GM21381 (cell line): ENCODE measurements at regions not wholly inside any gene's neighbourhood (a gene's known extent, or its start where the extent isn't known, plus 50 kb on each side); places are given as distances from the start of the nearest gene placed in this dataset.
"Not testable (repeated sequence)": the region's sequence is repeated elsewhere in the genome, so short reads cannot be mapped to it uniquely, and the experiment has no call there.

Source experiments
- ATAC-seq: cut with Tn5 transposase; IDR thresholded peaks from one replicate; pipeline ENCODE4 v1.9.1; 2021; ENCODE audit warnings: mild to moderate bottlenecking, moderate library complexity; ENCODE audit not compliant: unreplicated experiment

DNA sequence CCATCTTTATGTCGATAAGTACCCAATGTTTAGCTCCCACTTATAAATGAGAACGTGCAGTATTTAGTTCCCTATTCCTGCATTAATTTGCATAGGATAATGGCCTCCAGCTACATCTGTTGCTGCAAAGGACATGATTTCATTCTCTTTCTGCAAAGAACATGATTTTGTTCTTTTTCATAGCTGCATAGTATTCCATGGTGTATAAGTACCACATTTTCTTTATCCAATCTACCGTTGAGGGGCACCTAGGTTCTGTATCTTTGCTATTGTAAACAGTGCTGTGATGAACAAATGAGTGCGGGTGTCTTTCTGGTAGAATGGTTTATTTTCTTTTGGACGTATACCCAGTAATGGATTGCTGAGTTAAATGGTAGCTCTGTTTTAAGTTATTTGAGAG is 63.0 kb downstream of the HLX start:
- ATAC-seq, result no peak

- not testable (repeated sequence) for ATAC-seq
These were observed 63.7 kb downstream of the HLX start for GRCh38 chr1:220942914-220943313.

GRCh38 chr1:220943319-220943996 is 64.2 kb downstream of the HLX start:
- no peak for ATAC-seq

GRCh38 chr1:220950576-220950975 is 71.3 kb downstream of the HLX start:
- no peak for ATAC-seq

GRCh38 chr1:220952961-220953643 is 73.9 kb downstream of the HLX start:
- no peak for ATAC-seq

DNA sequence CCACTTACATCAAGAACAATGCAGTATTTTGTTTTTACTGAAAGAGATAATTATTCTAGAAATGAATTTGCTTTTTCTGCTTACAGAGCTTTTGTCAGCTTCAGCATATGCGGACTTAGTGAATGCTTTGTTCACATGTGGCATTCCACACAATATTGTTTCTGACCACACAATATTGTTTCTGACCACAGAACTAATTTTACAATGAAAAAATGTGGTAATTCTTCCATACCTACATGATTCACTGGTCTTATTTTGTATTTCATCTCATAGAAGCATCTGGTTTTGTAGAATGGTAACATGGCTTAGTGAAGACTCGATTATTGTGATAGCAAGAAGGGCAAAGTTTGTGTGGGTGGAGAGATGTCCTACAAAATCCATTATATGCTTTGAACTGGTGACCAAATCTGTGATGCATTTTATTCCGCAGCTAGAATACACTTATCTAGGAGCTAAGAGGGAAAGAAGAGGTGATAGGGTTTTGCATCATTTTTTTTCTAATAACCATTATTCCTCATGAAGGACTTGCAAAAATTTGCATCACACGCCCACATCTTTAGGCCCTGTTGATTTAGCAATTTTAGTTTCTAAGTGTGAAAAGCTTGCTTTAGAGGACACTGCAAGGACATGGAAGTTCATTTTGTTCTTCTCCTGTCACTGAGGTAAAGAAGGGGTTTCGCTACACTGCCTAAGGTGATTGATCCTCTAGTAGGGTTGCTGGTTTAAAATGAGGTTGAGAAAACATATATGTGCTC is 75.3 kb downstream of the HLX start:
- no peak for ATAC-seq

GRCh38 chr1:220955116-220955515 is 75.9 kb downstream of the HLX start:
- ATAC-seq, result no peak

GRCh38 chr1:220956501-220957232 is 77.4 kb downstream of the HLX start:
- no peak for ATAC-seq

DNA sequence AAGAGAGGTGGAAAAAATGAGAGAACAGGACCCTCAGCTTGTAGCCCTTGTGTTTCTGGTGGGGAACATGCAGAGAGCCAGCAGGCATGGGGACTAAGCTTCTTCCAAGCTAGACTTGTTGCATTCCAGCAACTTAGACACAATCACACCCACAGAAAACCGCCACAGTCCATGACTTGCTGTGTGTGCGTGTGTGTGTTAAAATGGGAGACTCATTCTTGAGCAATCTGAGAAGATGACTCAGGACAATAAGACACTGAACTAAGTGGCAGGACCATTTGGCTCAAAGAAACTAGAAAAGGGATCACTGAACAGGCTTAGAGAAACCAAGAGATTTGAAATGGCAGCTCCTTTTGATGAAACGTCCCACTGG is 78.0 kb downstream of the HLX start:
- ATAC-seq, result no peak

- no peak for ATAC-seq
These were observed 79.0 kb downstream of the HLX start for GRCh38 chr1:220958234-220958633.

- ATAC-seq, result no peak
These were observed 82.9 kb downstream of the HLX start for GRCh38 chr1:220962031-220962751.

GRCh38 chr1:220966041-220966440 is 86.8 kb downstream of the HLX start:
- ATAC-seq, result no peak

DNA sequence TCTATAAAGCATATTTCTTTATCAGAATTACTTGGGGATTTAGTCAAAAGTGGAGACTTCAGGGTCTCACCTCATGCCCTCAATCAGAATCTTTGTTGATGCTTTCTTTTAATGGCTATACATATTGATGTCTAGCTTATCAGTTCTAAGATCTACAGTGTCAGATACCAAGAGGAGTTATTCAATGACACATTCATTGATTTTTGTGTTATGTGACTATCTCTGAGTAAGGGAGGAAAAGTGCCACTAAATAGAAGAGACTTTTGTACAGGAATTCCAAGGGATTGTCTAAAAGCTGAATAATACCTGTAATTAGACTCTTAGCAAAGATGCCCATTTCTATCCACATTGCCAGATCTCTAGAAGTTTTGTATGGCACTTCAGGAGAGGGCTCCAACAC is 87.2 kb downstream of the HLX start:
- ATAC-seq, result no peak

DNA sequence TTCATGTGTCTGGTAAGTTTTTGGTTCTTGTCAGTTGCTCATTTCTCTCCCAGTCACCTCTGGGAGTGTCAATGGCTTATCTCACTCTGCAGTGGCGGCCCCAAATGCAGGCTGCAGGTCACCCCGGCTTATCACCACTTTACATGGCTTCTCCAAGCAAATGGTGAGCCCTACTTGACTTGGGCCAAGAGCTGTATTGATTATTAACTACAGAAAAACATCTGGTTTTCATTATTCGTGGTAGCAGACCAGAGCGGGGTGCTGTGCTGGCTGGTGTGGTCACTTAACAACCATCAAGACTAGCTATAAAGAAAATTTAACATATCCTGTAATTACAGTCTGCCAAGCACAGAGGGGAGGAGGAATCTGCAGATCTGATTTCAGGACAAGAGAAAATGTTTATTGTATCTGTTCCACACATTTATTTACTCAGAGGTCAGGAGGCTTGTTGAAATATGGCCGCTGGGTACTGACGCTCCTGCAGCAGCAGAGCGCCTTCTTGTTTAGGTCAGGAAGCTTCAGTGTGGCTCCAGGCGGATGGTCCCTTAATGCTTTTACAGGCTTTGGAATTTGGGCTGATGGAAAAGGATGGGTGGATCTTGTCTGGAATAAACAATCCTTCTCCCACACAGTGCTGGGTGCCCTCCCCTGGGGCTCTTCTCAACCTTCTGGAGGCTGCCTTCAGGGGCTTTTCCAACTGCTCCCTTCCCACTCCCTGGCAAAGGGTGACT is 87.8 kb downstream of the HLX start:
- ATAC-seq, result no peak

- no peak for ATAC-seq
These were observed 88.7 kb downstream of the HLX start for GRCh38 chr1:220967911-220968310.

GRCh38 chr1:220969281-220969680 is 90.0 kb downstream of the HLX start:
- ATAC-seq, result not testable (repeated sequence)

DNA sequence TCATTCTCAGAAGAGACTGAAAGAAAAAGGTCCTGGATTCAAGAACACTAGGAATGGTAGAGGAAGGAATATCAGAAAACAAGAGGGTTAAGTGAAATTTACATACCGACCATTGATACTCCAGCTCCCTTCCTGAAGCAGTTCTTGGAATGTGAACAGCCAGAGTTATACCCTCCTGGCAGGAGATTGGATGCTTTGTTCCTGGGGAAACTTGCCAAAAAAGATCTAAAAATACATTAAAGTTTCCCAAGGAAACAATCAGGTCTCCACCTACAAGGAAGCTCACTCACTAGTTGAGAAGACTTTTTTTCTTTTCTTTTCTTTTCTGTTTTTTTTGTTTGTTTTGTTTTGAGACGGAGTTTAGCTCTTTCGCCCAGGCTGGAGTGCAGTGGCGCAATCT is 91.1 kb downstream of the HLX start:
- no peak for ATAC-seq

- no peak for ATAC-seq
These were observed 92.0 kb downstream of the HLX start for GRCh38 chr1:220971221-220971620.

DNA sequence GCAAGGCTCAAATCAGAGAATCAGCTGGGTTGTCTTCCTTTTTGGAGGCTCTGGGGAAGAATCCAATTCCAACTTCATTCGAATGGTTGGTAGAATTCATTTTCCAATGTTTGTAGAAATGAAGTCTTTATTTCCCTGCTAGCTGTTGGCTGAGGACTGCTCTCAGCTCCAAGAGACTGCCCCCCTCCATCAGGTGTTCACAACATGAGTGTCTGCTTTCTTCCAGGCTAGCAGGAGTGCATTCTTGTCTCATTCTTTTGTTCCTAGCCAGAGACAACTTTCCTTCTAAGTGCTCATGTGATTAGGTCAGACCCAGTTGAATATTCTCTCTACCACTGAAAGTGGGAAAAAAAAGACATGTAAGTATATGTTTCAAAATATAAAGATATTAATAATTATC is 95.2 kb downstream of the HLX start:
- no peak for ATAC-seq

DNA sequence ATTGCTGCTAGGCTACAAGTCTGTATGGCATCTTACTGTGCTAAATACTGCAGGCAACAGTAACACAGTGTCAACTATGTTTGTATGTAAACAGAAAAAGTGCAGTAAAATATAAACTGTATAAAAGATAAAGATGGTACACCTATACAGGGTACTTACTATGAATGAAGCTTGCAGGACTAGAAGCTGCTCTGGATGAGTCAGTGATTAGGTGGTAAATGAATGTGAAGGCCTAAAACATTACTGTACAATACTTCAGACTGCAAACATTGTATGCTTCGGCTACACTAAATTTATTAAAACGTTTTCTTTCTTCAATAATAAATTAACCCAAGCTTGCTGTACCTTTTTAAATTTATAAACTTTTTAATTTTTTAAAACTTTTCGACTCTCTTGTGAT is 97.1 kb downstream of the HLX start:
- ATAC-seq, result no peak
